Esophagus (tissue), 2 donors: ENCODE measurements at regions not wholly inside any gene's neighbourhood (a gene's known extent, or its start where the extent isn't known, plus 50 kb on each side); places are given as distances from the start of the nearest gene placed in this dataset.

Experiments
- H3K27ac ChIP-seq, 2 donors: one replicate each; pipeline ENCODE4 v1.5.1; 2013; ENCODE audit warnings: low read depth in 2 of 2, mild to moderate bottlenecking in 2 of 2, inconsistent platforms in 1 of 2, low read length in 1 of 2, moderate library complexity in 1 of 2
- H3K27me3 ChIP-seq, 2 donors: one replicate each; pipeline ENCODE4 v1.6.1; 2013; ENCODE audit warnings: low read length in 2 of 2, control low read depth in 1 of 2, mild to moderate bottlenecking in 1 of 2; ENCODE audit not compliant: insufficient read depth in 2 of 2, control insufficient read depth in 1 of 2
- H3K36me3 ChIP-seq, 2 donors: one replicate each; pipeline ENCODE4 v1.6.1; 2013; ENCODE audit warnings: low read length in 1 of 2; ENCODE audit not compliant: control insufficient read depth in 2 of 2, insufficient read depth in 2 of 2
- H3K4me1 ChIP-seq, 2 donors: one replicate each; pipeline ENCODE4 v1.6.1; 2013; ENCODE audit warnings: low read length in 1 of 2; ENCODE audit not compliant: control insufficient read depth in 2 of 2, insufficient read depth in 2 of 2
- H3K4me3 ChIP-seq, 2 donors: one replicate each; pipeline ENCODE4 v1.5.1; 2013; ENCODE audit warnings: low read length in 2 of 2, mild to moderate bottlenecking in 2 of 2, low read depth in 1 of 2, moderate library complexity in 1 of 2
- H3K9me3 ChIP-seq, 2 donors: one replicate each; pipeline ENCODE4 v1.6.1; 2013; ENCODE audit warnings: mild to moderate bottlenecking in 2 of 2, low read depth in 1 of 2, low read length in 1 of 2, moderate library complexity in 1 of 2; ENCODE audit not compliant: control insufficient read depth in 2 of 2, insufficient read depth in 1 of 2
- WGBS, 2 donors: extraction: QIAGEN DNeasy Blood & Tissue Kit; methylation state at CpG; one replicate each; pipeline ENCODE4 v1.1.7; 2013; 5-methylcytosine and 5-hydroxymethylcytosine counted together
- donor health status: healthy with polysubstance abuse.
- donor health status: Bipolar disorder and iron deficiency.

GRCh38 chr13:103568314-103568713 lies 502.1 kb upstream of the SLC10A2 start:
- no peak overlapping the region for H3K4me3 ChIP-seq
- no peak overlapping the region for H3K27ac ChIP-seq
- 82 to 84% methylated on average over 5 of the region's 5 CpGs for WGBS, 2 donors
- no peaks in the 10 kb centered on the region for H3K36me3 ChIP-seq
- no peaks in the 10 kb centered on the region for H3K27me3 ChIP-seq
- peaks cover 0 to 3% of the 10 kb centered on the region in 2 donors for H3K9me3 ChIP-seq
- H3K4me1 ChIP-seq = no peaks in the 10 kb centered on the region

DNA sequence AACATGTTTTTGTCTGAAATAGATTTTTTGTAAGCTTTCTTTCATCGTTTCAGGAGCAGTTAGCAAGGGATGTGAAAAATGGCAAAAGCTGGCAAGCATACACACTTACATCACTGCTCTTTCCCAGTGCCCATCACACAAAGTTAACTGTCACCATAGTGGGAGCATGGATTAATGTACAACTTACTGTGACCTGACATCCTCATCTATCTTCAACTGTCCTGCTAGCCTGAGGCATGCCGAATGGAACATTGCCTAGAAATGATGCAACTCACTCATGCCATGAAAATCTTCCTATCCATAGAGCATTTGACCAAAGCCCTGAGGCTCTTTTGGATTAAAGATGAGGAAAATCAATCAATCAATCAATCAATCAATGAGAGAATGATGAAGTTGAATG lies 491.7 kb upstream of the SLC10A2 start:
- H3K4me3 ChIP-seq = no peak overlapping the region
- H3K4me1 ChIP-seq = no peaks in the 10 kb centered on the region
- no peaks in the 10 kb centered on the region for H3K36me3 ChIP-seq
- no peak overlapping the region for H3K27ac ChIP-seq
- no peaks in the 10 kb centered on the region for H3K27me3 ChIP-seq
- 36 to 55% methylated on average over 2 of the region's 2 CpGs for WGBS, 2 donors
- no peaks in the 10 kb centered on the region for H3K9me3 ChIP-seq

DNA sequence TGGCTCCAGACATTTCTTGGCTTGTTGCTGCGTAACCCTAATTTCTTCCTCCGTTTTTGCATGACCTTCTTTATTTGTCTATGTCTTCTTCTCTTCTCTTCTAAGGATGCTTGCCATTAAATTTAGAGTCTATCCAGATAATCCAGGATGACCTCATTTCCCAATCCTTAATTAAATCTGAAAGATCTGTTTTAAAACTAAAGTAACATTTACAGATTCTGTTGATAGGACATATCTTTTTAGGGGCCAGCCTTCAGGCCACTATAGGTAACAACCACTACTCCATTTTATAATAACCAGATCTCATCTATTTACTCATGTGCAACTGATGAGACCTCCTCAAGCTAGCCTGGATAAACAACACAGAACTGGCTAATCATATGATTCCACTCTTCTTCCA lies 490.5 kb upstream of the SLC10A2 start:
- Histone ChIP-seq H3K27ac (no peak overlapping the region), H3K4me3 (no peak overlapping the region), H3K9me3 (no peaks in the 10 kb centered on the region), H3K4me1 (no peaks in the 10 kb centered on the region), H3K36me3 (no peaks in the 10 kb centered on the region), H3K27me3 (no peaks in the 10 kb centered on the region)
- WGBS, 2 donors = 76 to 77% methylated on average over 2 of the region's 2 CpGs

- H3K4me3 ChIP-seq = no peak overlapping the region
Measured at GRCh38 chr13:103547914-103548313, 481.7 kb upstream of the SLC10A2 start.

DNA sequence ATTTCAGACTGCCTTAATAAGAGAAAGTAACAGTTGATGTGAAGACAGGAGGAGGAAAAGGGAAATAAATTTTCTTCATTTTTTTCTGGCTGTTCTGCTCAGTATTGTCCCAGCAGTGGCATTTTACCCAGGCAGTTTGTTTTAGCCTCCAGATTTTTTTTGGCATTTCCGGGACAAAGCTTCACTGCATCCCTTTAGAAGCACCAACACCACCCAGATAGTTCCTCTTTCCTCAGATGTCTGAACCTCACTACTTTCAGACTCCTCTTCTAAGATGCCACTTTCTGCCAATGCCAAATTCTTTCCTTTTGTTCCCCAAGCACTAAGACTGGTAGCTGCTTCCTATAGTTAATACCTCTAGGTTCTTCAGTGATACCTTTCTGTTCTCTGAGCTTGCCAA lies 480.1 kb upstream of the SLC10A2 start:
- no peak overlapping the region for H3K4me3 ChIP-seq
- H3K36me3 ChIP-seq = no peaks in the 10 kb centered on the region
- WGBS, 2 donors = 75 to 82% methylated on average over 1 of the region's 1 CpG
- H3K9me3 ChIP-seq = no peaks in the 10 kb centered on the region
- no peaks in the 10 kb centered on the region for H3K27me3 ChIP-seq
- no peaks in the 10 kb centered on the region for H3K4me1 ChIP-seq
- no peak overlapping the region for H3K27ac ChIP-seq

More at GRCh38 chr13:103547914-103548313, 481.7 kb upstream of the SLC10A2 start:
- Histone ChIP-seq H3K27ac (no peak overlapping the region), H3K9me3 (no peaks in the 10 kb centered on the region), H3K4me1 (no peaks in the 10 kb centered on the region), H3K36me3 (no peaks in the 10 kb centered on the region), H3K27me3 (no peaks in the 10 kb centered on the region)
- WGBS, 2 donors = 43 to 55% methylated on average over 3 of the region's 3 CpGs

DNA sequence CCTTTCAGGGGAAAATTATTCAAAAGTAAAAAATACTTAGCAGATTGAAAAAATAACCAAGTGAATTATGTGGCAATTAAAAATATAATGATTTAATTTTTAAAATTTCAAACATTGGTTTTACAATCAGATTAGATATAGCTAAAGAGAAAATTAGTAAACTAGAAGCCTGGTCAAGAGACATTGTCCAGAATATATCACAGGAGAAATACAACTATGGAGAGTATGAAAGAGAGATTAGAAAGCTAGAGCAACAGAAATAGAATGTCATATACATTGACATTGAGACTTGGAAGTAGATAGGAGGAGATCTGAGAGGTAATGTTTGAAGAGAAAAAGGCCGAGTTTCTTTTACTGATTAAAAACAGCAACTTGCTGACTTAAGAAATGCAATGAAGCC lies 476.4 kb upstream of the SLC10A2 start:
- Histone ChIP-seq H3K4me3 (no peak overlapping the region), H3K27ac (no peak overlapping the region)
- WGBS, 2 donors = 0 to 51% methylated on average over 1 of the region's 1 CpG

GRCh38 chr13:103540382-103540765 lies 474.2 kb upstream of the SLC10A2 start:
- Histone ChIP-seq H3K4me1 (no peaks in the 10 kb centered on the region), H3K4me3 (no peak overlapping the region), H3K27ac (no peak overlapping the region), H3K27me3 (no peaks in the 10 kb centered on the region), H3K9me3 (no peaks in the 10 kb centered on the region), H3K36me3 (no peaks in the 10 kb centered on the region)
- 81 to 93% methylated on average over 1 of the region's 1 CpG for WGBS, 2 donors

More for the DNA sequence above, 476.4 kb upstream of the SLC10A2 start:
- Histone ChIP-seq H3K36me3 (no peaks in the 10 kb centered on the region), H3K4me1 (no peaks in the 10 kb centered on the region), H3K27me3 (no peaks in the 10 kb centered on the region), H3K9me3 (no peaks in the 10 kb centered on the region)

GRCh38 chr13:103539721-103540381 lies 473.6 kb upstream of the SLC10A2 start:
- no peaks in the 10 kb centered on the region for H3K4me1 ChIP-seq
- no peak overlapping the region for H3K27ac ChIP-seq
- no peaks in the 10 kb centered on the region for H3K27me3 ChIP-seq
- H3K4me3 ChIP-seq = no peak overlapping the region
- no peaks in the 10 kb centered on the region for H3K36me3 ChIP-seq
- no peaks in the 10 kb centered on the region for H3K9me3 ChIP-seq
- 78 to 85% methylated on average over 4 of the region's 4 CpGs for WGBS, 2 donors

DNA sequence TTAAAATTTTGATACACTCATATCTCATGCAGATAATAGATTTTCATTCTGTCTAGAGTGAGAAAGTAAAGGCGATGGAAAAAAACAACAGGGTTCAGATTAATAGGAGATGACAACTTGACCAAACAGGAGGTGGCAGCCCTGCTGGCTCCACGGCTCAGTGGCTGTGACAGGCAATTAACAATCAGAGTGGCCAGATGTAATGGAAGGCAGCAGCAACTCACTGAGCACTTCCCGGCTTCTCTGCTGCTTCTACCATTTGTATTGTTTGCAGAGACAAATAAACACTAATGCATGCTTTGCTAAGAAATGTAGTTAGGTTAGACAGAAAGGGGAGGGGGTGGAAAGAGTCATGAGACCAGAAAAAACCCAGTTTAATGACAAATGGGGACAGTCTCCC lies 473.0 kb upstream of the SLC10A2 start:
- Histone ChIP-seq H3K36me3 (no peaks in the 10 kb centered on the region), H3K27ac (no peak overlapping the region), H3K27me3 (no peaks in the 10 kb centered on the region), H3K4me3 (no peak overlapping the region), H3K9me3 (no peaks in the 10 kb centered on the region), H3K4me1 (no peaks in the 10 kb centered on the region)
- 26 to 39% methylated on average over 3 of the region's 3 CpGs for WGBS, 2 donors

GRCh38 chr13:103537616-103538015 lies 471.4 kb upstream of the SLC10A2 start:
- Histone ChIP-seq H3K9me3 (no peaks in the 10 kb centered on the region), H3K4me1 (no peaks in the 10 kb centered on the region), H3K36me3 (no peaks in the 10 kb centered on the region), H3K27me3 (no peaks in the 10 kb centered on the region), H3K4me3 (no peak overlapping the region), H3K27ac (no peak overlapping the region)
- WGBS, 2 donors = 77 to 87% methylated on average over 3 of the region's 3 CpGs
